Smooth muscle cell (in vitro differentiated cells): ENCODE measurements at regions not wholly inside any gene's neighbourhood (a gene's known extent, or its start where the extent isn't known, plus 50 kb on each side); places are given as distances from the start of the nearest gene placed in this dataset.

Experiments used
- DNase-seq: peaks from one replicate; lab custom pipeline; 2025; ENCODE audit not compliant: unreplicated experiment; lab: John Stamatoyannopoulos, UW
- H2AFZ ChIP-seq: fragments of 200-600 bp; sonication (generic); 2 replicates; pipeline ENCODE4 v1.6.0; 2016; ENCODE audit warnings: antibody characterized with exemption, low read depth, mild to moderate bottlenecking
- H3F3A ChIP-seq: fragments of 200-600 bp; sonication (generic); 2 replicates; pipeline ENCODE4 v1.6.0; 2017; ENCODE audit warnings: antibody characterized with exemption, low read depth
- H3K27ac ChIP-seq: fragments of 200-600 bp; sonication (generic); 2 replicates; pipeline ENCODE4 v1.5.1; 2016; ENCODE audit warnings: low read depth, mild to moderate bottlenecking
- H3K27me3 ChIP-seq: fragments of 200-600 bp; sonication (generic); 2 replicates; pipeline ENCODE4 v1.6.1; 2016; ENCODE audit warnings: low read depth, mild to moderate bottlenecking
- H3K36me3 ChIP-seq: fragments of 200-600 bp; sonication (generic); 2 replicates; pipeline ENCODE4 v1.5.1; 2016; ENCODE audit warnings: low read depth
- H3K4me1 ChIP-seq: fragments of 200-600 bp; sonication (generic); 2 replicates; pipeline ENCODE4 v1.5.1; 2016; ENCODE audit warnings: low read depth
- H3K4me2 ChIP-seq: fragments of 200-600 bp; sonication (generic); 2 replicates; pipeline ENCODE4 v1.6.0; 2016; ENCODE audit warnings: mild to moderate bottlenecking
- H3K4me3 ChIP-seq: fragments of 200-600 bp; sonication (generic); 2 replicates; pipeline ENCODE4 v1.5.1; 2016; ENCODE audit warnings: mild to moderate bottlenecking
- H3K79me2 ChIP-seq: fragments of 200-600 bp; sonication (generic); 2 replicates; pipeline ENCODE4 v1.6.0; 2016; ENCODE audit warnings: low read depth, mild to moderate bottlenecking
- H3K9ac ChIP-seq: fragments of 200-600 bp; sonication (generic); 2 replicates; pipeline ENCODE4 v1.6.0; 2016; ENCODE audit warnings: low read depth
- H3K9me3 ChIP-seq: fragments of 200-600 bp; sonication (generic); replicated peaks from 2 replicates; pipeline ENCODE4 v1.5.1; 2016; ENCODE audit warnings: low read depth
- H4K20me1 ChIP-seq: fragments of 200-600 bp; sonication (generic); 2 replicates; pipeline ENCODE4 v1.6.0; 2016; ENCODE audit warnings: low read depth
- CTCF ChIP-seq: fragments of 200-600 bp; sonication (generic); IDR thresholded peaks from 2 replicates; pipeline ENCODE4 v1.5.1; 2017; ENCODE audit warnings: borderline replicate concordance, mild to moderate bottlenecking, antibody characterized with exemption; ENCODE audit not compliant: insufficient read depth, poor library complexity, severe bottlenecking
- WGBS: methylation state at CpG from one replicate; pipeline ENCODE4 v1.1.7; 2016; ENCODE audit warnings: low lambda C conversion rate; 5-methylcytosine and 5-hydroxymethylcytosine counted together

- H3K9ac ChIP-seq, result no peak overlapping the region
- H3K9me3 ChIP-seq, result no peaks in the 10 kb centered on the region
- WGBS, result 72% methylated on average over 3 of the region's 3 CpGs
- H4K20me1 ChIP-seq, result no peaks in the 10 kb centered on the region
- H3K36me3 ChIP-seq, result no peaks in the 10 kb centered on the region
- H3K79me2 ChIP-seq, result no peaks in the 10 kb centered on the region
- no peaks in the 10 kb centered on the region for H3F3A ChIP-seq
- no peak overlapping the region for H3K4me3 ChIP-seq
- H3K27ac ChIP-seq, result no peak overlapping the region
- no peak overlapping the region for H2AFZ ChIP-seq
- H3K27me3 ChIP-seq, result no peaks in the 10 kb centered on the region
- TF ChIP-seq CTCF, result no peak
- DNase-seq, result no peak
- H3K4me2 ChIP-seq, result no peak overlapping the region
- no peaks in the 10 kb centered on the region for H3K4me1 ChIP-seq
Measured at GRCh38 chr16:73253922-73254480, 206.1 kb upstream of the ZFHX3 start.

GRCh38 chr16:73252446-73252845 lies 204.5 kb upstream of the ZFHX3 start:
- 89% methylated on average over 10 of the region's 10 CpGs for WGBS
- H3K27me3 ChIP-seq, result no peaks in the 10 kb centered on the region
- H3K4me1 ChIP-seq, result no peaks in the 10 kb centered on the region
- H3K79me2 ChIP-seq, result no peaks in the 10 kb centered on the region
- no peaks in the 10 kb centered on the region for H3K36me3 ChIP-seq
- H3K9ac ChIP-seq, result no peak overlapping the region
- no peak overlapping the region for H2AFZ ChIP-seq
- H3F3A ChIP-seq, result no peaks in the 10 kb centered on the region
- H3K27ac ChIP-seq, result no peak overlapping the region
- H3K4me3 ChIP-seq, result no peak overlapping the region
- no peak for DNase-seq
- no peaks in the 10 kb centered on the region for H4K20me1 ChIP-seq
- no peaks in the 10 kb centered on the region for H3K9me3 ChIP-seq
- no peak overlapping the region for H3K4me2 ChIP-seq
- no peak for TF ChIP-seq CTCF

- H3K4me2 ChIP-seq, result no peak overlapping the region
- H3K4me1 ChIP-seq, result no peaks in the 10 kb centered on the region
- DNase-seq, result no peak
- H2AFZ ChIP-seq, result no peak overlapping the region
- no peaks in the 10 kb centered on the region for H4K20me1 ChIP-seq
- H3K27me3 ChIP-seq, result no peaks in the 10 kb centered on the region
- no peaks in the 10 kb centered on the region for H3K79me2 ChIP-seq
- H3K9me3 ChIP-seq, result no peaks in the 10 kb centered on the region
- no peak for TF ChIP-seq CTCF
- no peaks in the 10 kb centered on the region for H3K36me3 ChIP-seq
- 99% methylated on average over 7 of the region's 7 CpGs for WGBS
- no peak overlapping the region for H3K27ac ChIP-seq
- H3K4me3 ChIP-seq, result no peak overlapping the region
- H3K9ac ChIP-seq, result no peak overlapping the region
- H3F3A ChIP-seq, result no peaks in the 10 kb centered on the region
Measured at GRCh38 chr16:73251608-73252007, 203.7 kb upstream of the ZFHX3 start.

- H3K27ac ChIP-seq, result no peak overlapping the region
- H3K9ac ChIP-seq, result no peak overlapping the region
- H3K27me3 ChIP-seq, result no peaks in the 10 kb centered on the region
- no peak overlapping the region for H3K4me3 ChIP-seq
- no peaks in the 10 kb centered on the region for H3K4me1 ChIP-seq
- H3F3A ChIP-seq, result no peaks in the 10 kb centered on the region
- H3K9me3 ChIP-seq, result no peaks in the 10 kb centered on the region
- H3K79me2 ChIP-seq, result no peaks in the 10 kb centered on the region
- no peak overlapping the region for H2AFZ ChIP-seq
- 92% methylated on average over 4 of the region's 4 CpGs for WGBS
- no peak for TF ChIP-seq CTCF
- DNase-seq, result no peak
- no peaks in the 10 kb centered on the region for H4K20me1 ChIP-seq
- no peak overlapping the region for H3K4me2 ChIP-seq
- H3K36me3 ChIP-seq, result no peaks in the 10 kb centered on the region
Measured at GRCh38 chr16:73248316-73248715, 200.4 kb upstream of the ZFHX3 start.
